ENCODE measurements at regions not wholly inside any gene's neighbourhood (a gene's known extent, or its start where the extent isn't known, plus 50 kb on each side); places are given as distances from the start of the nearest gene placed in this dataset.

GRCh38 chr22:49099089-49099488, 728.6 kb downstream of the BRD1 start:
- no peak for TF ChIP-seq EP300 (IDR thresholded peaks at IDR 0.05)
- TF ChIP-seq POLR2A (IDR thresholded peaks at IDR 0.05), result no peak
- no peak for TF ChIP-seq POLR2AphosphoS5 (IDR thresholded peaks at IDR 0.05)
- TF ChIP-seq CTCF (IDR thresholded peaks at IDR 0.05), result no peak
- Histone ChIP-seq H3K27ac (no peak overlapping the region), H3K4me3 (no peak overlapping the region), H3K27me3 (peaks cover 0 to 7% (median 0%) of the 10 kb centered on the region in 3 donors), H3K36me3 (no peaks in the 10 kb centered on the region), H3K9me3 (no peaks in the 10 kb centered on the region), H3K4me1 (no peaks in the 10 kb centered on the region)
- DNase-seq, result no peak
- 89 to 92% methylated on average over 14 of the region's 14 CpGs for WGBS, 2 donors
- intact Hi-C loops (cut with DNase I), result no loop called here

- H3K9me3 ChIP-seq, result no peaks in the 10 kb centered on the region
- H3K4me3 ChIP-seq, result no peak overlapping the region
- H3K36me3 ChIP-seq, result no peaks in the 10 kb centered on the region
- H3K4me1 ChIP-seq, result no peaks in the 10 kb centered on the region
- TF ChIP-seq POLR2AphosphoS5 (IDR thresholded peaks at IDR 0.05), result no peak
- TF ChIP-seq EP300 (IDR thresholded peaks at IDR 0.05), result no peak
- no peak for TF ChIP-seq POLR2A (IDR thresholded peaks at IDR 0.05)
- no peak for TF ChIP-seq CTCF (IDR thresholded peaks at IDR 0.05)
- no peak overlapping the region for H3K27ac ChIP-seq
- intact Hi-C loops (cut with DNase I), result no loop called here
- no peak for DNase-seq
- WGBS, 2 donors, result 81 to 85% methylated on average over 10 of the region's 10 CpGs
- peaks cover 0 to 14% (median 0%) of the 10 kb centered on the region in 3 donors for H3K27me3 ChIP-seq
These were observed 729.7 kb downstream of the BRD1 start for GRCh38 chr22:49097966-49098365.

- WGBS, 2 donors, result 87 to 90% methylated on average over 20 of the region's 20 CpGs
These were observed 730.3 kb downstream of the BRD1 start for GRCh38 chr22:49097171-49097925.

GRCh38 chr22:49096476-49096875, 731.2 kb downstream of the BRD1 start:
- H3K9me3 ChIP-seq, result no peaks in the 10 kb centered on the region
- TF ChIP-seq POLR2AphosphoS5 (IDR thresholded peaks at IDR 0.05), result no peak
- peaks cover 0 to 23% (median 0%) of the 10 kb centered on the region in 3 donors for H3K27me3 ChIP-seq
- DNase-seq, result no peak
- H3K4me1 ChIP-seq, result no peaks in the 10 kb centered on the region
- intact Hi-C loops (cut with DNase I), result no loop called here
- 81 to 84% methylated on average over 9 of the region's 9 CpGs for WGBS, 2 donors
- no peak overlapping the region for H3K27ac ChIP-seq
- no peaks in the 10 kb centered on the region for H3K36me3 ChIP-seq
- no peak overlapping the region for H3K4me3 ChIP-seq

More at GRCh38 chr22:49097171-49097925, 730.3 kb downstream of the BRD1 start:
- no peak for TF ChIP-seq EP300 (IDR thresholded peaks at IDR 0.05)
- no peak for TF ChIP-seq POLR2A (IDR thresholded peaks at IDR 0.05)
- no peak for TF ChIP-seq CTCF (IDR thresholded peaks at IDR 0.05)
- no peak for TF ChIP-seq POLR2AphosphoS5 (IDR thresholded peaks at IDR 0.05)
- H3K27me3 ChIP-seq, result peaks cover 0 to 20% (median 0%) of the 10 kb centered on the region in 3 donors
- no peaks in the 10 kb centered on the region for H3K9me3 ChIP-seq
- DNase-seq, result no peak
- no peaks in the 10 kb centered on the region for H3K4me1 ChIP-seq
- H3K36me3 ChIP-seq, result no peaks in the 10 kb centered on the region
- intact Hi-C loops (cut with DNase I), result no loop called here
- no peak overlapping the region for H3K4me3 ChIP-seq
- H3K27ac ChIP-seq, result no peak overlapping the region

GRCh38 chr22:49095366-49095765, 732.3 kb downstream of the BRD1 start:
- intact Hi-C loops (cut with DNase I), result no loop called here
- Histone ChIP-seq H3K4me1 (no peaks in the 10 kb centered on the region), H3K4me3 (no peak overlapping the region), H3K27me3 (peaks cover 0 to 26% (median 0%) of the 10 kb centered on the region in 3 donors), H3K9me3 (no peaks in the 10 kb centered on the region), H3K27ac (no peak overlapping the region), H3K36me3 (no peaks in the 10 kb centered on the region)
- no peak for TF ChIP-seq POLR2AphosphoS5 (IDR thresholded peaks at IDR 0.05)
- no peak for TF ChIP-seq CTCF (IDR thresholded peaks at IDR 0.05)
- no peak for TF ChIP-seq POLR2A (IDR thresholded peaks at IDR 0.05)
- TF ChIP-seq EP300 (IDR thresholded peaks at IDR 0.05), result no peak
- DNase-seq, result no peak
- 83 to 88% methylated on average over 19 of the region's 19 CpGs for WGBS, 2 donors
